NCI-H1417 (cell line): ENCODE measurements at regions not wholly inside any gene's neighbourhood (a gene's known extent, or its start where the extent isn't known, plus 50 kb on each side); places are given as distances from the start of the nearest gene placed in this dataset.
"Not testable (repeated sequence)": the region's sequence is repeated elsewhere in the genome, so short reads cannot be mapped to it uniquely, and the experiment has no call there.

ENCODE experiments used
- DNase-seq, 3 experiments: peaks; one replicate each; lab custom pipeline; 2025; lab: John Stamatoyannopoulos, UW

- DNase-seq: no peak
Measured at GRCh38 chr12:131213896-131214442, 260.3 kb downstream of the ADGRD1 start.

GRCh38 chr12:131214936-131215335 lies 261.2 kb downstream of the ADGRD1 start:
- not testable (repeated sequence) for DNase-seq

GRCh38 chr12:131216587-131216986 lies 262.9 kb downstream of the ADGRD1 start:
- not testable (repeated sequence) for DNase-seq

GRCh38 chr12:131217024-131217586 lies 263.4 kb downstream of the ADGRD1 start:
- DNase-seq: no peak

GRCh38 chr12:131218026-131218922 lies 264.6 kb downstream of the ADGRD1 start:
- no peak for DNase-seq

GRCh38 chr12:131218923-131219669 lies 265.4 kb downstream of the ADGRD1 start:
- no peak for DNase-seq

- DNase-seq: no peak
Measured at GRCh38 chr12:131219670-131220330, 266.1 kb downstream of the ADGRD1 start.

GRCh38 chr12:131220331-131220685 lies 266.6 kb downstream of the ADGRD1 start:
- no peak for DNase-seq

GRCh38 chr12:131221061-131221956 lies 267.6 kb downstream of the ADGRD1 start:
- DNase-seq: no peak

GRCh38 chr12:131221957-131222328 lies 268.2 kb downstream of the ADGRD1 start:
- no peak for DNase-seq

GRCh38 chr12:131222329-131223139 lies 268.8 kb downstream of the ADGRD1 start:
- DNase-seq: no peak

- DNase-seq: no peak
Measured at GRCh38 chr12:131223171-131223761, 269.6 kb downstream of the ADGRD1 start.

- DNase-seq: no peak
Measured at GRCh38 chr12:131223791-131224225, 270.1 kb downstream of the ADGRD1 start.

GRCh38 chr12:131224226-131225065 lies 270.7 kb downstream of the ADGRD1 start:
- DNase-seq: not testable (repeated sequence)

- not testable (repeated sequence) for DNase-seq
Measured at GRCh38 chr12:131225066-131225380, 271.3 kb downstream of the ADGRD1 start.

- no peak for DNase-seq
Measured at GRCh38 chr12:131226345-131227265, 272.9 kb downstream of the ADGRD1 start.

GRCh38 chr12:131227641-131228040 lies 273.9 kb downstream of the ADGRD1 start:
- DNase-seq: not testable (repeated sequence)

- DNase-seq: not testable (repeated sequence)
Measured at GRCh38 chr12:131229079-131229425, 275.3 kb downstream of the ADGRD1 start.
